Stimulated activated CD4-positive, alpha-beta T cell treated with anti-CD3 and anti-CD28 coated beads, Interleukin-1b, Interleukin-23, amount 100 ng/mL, for 24 hours (primary cell): ENCODE measurements at regions not wholly inside any gene's neighbourhood (a gene's known extent, or its start where the extent isn't known, plus 50 kb on each side); places are given as distances from the start of the nearest gene placed in this dataset.

ENCODE experiments used
- DNase-seq, 4 experiments: peaks; one replicate each; pipeline ENCODE4 v3.0.0-alpha.2; 2020; ENCODE audit warnings: low read depth in 4 of 4, low spot score in 1 of 4

- DNase-seq: no peak
Measured at GRCh38 chr4:17120761-17121160, 222.3 kb upstream of the LDB2 start.

DNA sequence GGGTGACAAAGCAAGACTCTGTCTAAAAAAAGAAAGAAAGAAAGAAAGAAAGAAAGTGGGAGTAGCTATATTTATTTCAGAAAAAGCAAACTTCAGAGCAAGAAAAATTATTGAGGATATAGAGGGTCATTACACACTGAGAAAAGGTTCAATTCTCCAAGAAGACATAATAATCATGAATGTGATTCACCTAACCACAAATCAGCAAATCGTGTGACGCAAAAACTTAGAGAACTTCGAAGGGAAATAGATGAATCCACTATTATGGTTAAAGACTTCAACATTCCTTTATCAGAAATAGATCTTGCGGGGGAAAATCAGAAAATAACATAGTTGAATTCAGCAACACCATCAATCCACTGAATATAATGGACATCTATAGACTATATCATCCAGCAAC, 219.3 kb upstream of the LDB2 start:
- no peak for DNase-seq

DNA sequence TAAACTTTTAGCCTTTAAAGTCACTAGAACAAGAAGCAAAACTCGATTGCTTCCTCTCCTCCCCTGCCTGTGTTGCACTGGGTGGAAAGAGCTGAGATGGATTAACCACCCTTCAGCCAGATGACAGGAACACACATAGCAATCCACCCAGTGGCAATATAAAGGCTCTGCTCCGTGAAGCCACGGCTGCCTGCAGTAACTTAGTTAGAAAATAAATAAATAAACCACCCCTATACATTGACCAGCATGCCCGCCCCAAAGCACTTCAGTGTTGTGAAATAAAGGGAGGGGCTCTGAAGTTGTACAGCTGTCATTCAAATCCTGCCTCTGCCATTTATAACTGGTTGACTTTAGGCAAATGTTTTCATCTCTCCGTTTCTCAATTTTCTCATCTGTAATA, 217.1 kb upstream of the LDB2 start:
- DNase-seq: no peak

- DNase-seq: no peak
Measured at GRCh38 chr4:17112292-17112659, 213.8 kb upstream of the LDB2 start.

- no peak for DNase-seq
Measured at GRCh38 chr4:17109126-17109525, 210.7 kb upstream of the LDB2 start.

DNA sequence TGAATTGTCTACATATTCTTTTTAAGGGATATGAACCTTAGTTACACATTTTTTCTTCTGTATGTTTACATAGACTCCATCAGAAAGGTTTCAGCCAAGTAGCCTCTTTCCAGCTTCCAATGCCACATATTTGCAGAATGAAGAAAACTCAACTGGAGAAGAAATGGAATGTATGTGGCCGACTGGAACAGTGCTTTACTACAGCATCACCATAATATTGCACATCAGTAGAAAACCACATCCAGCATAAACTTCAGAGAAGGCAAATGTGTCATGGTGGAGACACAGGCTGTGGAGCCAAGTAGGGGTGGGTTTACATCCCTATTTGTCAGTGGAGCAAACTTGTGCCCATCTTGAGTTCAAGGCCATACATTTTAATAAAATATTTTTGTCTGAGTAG, 204.8 kb upstream of the LDB2 start:
- no peak for DNase-seq

GRCh38 chr4:17098996-17099395, 200.6 kb upstream of the LDB2 start:
- no peak for DNase-seq

DNA sequence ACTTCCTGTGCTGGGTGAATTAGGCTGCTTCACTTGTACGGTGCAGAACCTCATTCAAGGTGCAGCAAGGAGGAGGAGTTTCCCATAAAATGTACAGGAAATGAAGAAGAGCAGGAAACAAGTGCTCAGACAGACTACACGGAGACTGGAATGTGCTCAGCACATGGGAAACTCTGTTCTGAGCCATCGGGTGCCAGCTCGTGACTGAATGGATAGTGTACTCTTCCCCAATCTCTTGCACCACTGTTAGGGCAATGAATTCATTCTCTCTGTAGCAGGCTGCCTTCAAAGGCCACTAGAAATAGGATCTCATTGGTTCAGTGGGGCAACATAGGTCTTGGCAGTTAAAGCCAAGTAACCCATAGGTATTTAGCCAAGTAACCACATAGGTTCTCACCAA, 200.0 kb upstream of the LDB2 start:
- DNase-seq: no peak

GRCh38 chr4:17097362-17097761, 198.9 kb upstream of the LDB2 start:
- no peak for DNase-seq

- DNase-seq: no peak
Measured at GRCh38 chr4:17096692-17097091, 198.2 kb upstream of the LDB2 start.

DNA sequence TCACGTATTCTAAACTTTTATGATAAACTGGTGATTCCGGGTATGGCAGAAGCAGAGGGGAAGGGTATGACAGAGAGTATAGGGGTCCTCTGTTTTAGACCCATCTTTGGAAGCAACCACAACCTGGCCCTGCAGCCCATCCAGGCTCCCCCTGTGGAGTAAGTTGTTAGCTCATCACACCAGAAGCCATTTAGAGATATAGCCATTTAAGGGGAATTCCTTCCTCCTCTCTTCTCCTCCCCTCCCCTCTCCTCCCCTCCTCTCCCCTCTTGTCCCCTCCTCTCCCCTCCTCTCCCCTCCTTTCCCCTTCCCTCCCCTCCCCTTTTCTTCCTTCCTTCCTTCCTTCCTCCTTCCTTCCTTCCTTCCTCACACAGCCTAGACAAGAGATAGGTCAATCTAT, 197.3 kb upstream of the LDB2 start:
- no peak for DNase-seq

- no peak for DNase-seq
Measured at GRCh38 chr4:17094876-17095210, 196.4 kb upstream of the LDB2 start.

GRCh38 chr4:17094159-17094875, 195.9 kb upstream of the LDB2 start:
- DNase-seq: no peak

DNA sequence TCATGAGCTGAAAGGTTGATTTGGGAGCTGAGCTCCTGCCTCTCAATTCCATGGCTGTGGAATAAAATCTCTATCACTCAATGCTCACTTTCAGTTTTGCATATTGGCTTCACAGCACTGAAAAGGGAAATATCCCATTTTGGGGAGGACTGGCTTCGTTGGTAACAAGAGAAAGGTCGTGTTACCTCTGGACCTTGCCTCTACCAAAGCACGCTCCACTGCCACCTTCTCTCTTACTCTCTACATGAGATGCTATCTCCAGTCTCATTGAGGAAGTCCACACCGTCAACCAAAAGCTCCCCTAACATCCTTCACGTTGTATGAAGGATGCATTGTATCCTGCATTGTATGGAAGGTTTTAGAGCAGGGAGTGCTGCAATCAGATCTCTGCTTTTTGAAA, 195.0 kb upstream of the LDB2 start:
- DNase-seq: no peak

DNA sequence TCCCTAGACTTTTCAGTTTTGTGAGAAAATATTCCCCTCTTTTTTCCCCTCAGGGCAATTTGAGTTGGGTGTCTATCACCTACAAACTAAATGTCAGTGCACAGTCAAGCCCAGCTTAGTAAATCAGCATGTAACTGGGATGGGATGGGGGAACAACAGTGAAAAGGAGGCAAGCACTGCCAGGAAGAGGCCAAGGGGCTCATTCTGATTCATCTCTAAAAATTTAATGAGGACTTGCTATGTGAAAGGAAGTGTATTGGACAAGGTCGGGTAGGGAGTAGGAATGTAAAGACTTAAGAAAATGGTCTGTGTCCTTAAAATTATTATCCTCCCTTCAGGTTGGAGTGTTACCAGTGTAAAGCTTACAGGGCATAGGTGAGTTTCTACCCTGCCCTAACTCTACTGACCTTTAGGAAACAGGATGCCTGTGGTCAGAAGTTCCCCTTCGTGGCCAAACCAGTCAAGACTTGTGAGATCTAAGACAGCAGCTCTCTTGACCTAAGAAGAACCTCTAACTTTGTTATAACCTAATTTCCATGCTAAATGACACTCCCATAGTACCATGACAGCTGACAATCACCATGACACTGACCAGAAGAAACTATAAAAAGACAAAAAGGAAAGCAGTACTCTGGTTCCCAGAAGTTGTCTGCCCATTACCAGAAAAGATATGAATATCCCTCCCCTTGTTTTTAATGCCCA, 194.4 kb upstream of the LDB2 start:
- no peak for DNase-seq

DNA sequence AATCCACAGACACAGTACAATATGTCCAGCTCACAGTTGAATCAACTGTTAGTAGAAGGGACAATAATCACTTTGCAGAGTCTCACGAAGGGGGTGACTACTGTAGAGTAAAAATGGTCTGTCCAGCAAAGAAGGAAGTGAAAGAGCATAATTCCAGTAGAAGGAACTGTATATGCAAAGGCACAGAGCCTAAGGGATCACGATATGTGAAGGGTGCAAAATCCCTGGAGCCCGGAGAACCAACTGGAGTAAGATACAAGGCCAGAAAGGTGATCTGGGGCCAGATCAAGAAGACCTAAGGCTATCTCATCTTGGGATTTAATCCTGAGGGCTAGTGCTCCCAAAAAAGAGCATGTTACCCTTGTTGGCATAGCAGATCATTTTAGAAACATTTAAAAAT, 192.7 kb upstream of the LDB2 start:
- no peak for DNase-seq

GRCh38 chr4:17090063-17090462, 191.6 kb upstream of the LDB2 start:
- DNase-seq: no peak

GRCh38 chr4:17085416-17085815, 187.0 kb upstream of the LDB2 start:
- DNase-seq: no peak

DNA sequence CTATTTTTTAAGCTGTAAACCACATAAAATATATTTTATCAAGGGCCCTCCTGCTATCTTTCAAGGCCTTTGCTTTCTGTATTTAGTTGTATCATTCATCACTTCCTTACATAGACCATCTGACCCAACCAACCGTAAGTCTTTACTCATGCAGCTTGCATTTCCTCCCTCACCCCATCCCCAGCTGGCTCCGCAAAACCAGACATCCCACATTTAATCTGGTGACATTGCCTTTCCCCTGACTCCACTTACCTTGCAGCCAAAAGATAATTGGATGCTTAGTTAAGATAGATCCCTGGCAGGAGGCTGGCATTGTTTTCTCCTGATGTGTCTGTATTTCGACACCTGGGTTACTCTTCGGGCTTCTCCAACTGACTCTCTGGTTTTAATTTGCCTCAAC, 183.7 kb upstream of the LDB2 start:
- no peak for DNase-seq

DNA sequence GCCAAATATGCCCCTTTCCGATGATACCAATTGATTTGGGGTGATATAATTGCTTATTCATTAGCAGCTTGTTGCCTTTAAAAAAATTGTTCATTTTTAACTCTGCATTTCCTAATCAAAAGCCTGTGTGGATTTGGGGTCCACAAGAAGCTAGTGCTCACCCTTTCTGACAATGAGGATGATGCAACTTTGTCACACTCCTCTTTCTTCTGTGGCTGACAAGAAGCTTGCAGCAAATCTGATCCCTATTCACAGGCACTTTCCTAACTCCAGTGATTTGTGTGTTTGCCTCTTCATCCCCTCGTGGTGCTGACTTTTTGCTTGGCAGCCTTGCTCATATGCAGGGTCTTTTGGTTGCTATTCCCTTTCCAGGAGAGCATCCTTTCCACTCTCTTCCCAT, 182.7 kb upstream of the LDB2 start:
- DNase-seq: no peak

DNA sequence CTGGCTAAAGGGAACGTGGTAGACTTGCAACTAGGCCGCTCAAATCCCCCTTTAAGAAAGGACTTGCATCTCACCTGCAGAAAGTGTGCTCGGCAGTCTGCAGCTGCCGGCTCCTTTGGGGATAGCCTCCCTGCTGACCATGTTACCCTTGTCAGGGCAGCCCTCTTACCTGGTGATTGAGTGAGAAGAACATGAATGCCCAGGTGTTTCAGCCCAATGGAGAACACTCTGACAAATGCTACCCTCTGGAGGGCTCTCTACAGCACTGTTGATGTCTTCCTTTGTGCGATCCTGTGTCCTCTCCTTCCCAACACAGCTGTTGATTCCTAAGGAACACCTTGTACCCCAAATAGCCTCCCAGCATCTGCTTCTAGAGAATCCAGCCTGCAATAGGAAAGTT, 178.7 kb upstream of the LDB2 start:
- no peak for DNase-seq

DNA sequence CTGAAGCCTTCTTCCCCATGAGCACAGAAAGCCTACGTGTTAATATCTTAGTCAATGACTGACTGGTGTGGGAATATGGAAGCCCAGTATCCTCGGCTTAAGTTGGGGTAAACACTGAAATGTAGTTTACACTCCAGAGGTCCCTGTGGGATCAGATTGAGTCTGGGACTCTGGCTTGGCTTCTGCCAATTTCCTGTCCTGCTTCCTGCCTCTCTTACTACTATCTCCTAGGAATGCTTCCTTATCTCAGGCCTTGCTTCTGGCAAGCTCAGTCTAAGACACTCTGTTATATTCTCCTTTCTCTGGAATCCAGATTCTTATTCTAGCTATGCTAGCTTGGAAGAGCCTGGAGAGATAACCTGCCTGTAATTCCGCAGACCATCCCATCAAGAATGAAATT, 174.0 kb upstream of the LDB2 start:
- no peak for DNase-seq

GRCh38 chr4:17068891-17069290, 170.4 kb upstream of the LDB2 start:
- DNase-seq: no peak
